GM18519 (cell line): ENCODE measurements at regions not wholly inside any gene's neighbourhood (a gene's known extent, or its start where the extent isn't known, plus 50 kb on each side); places are given as distances from the start of the nearest gene placed in this dataset.
"Not testable (repeated sequence)": the region's sequence is repeated elsewhere in the genome, so short reads cannot be mapped to it uniquely, and the experiment has no call there.

Experiments used
- ATAC-seq: cut with Tn5 transposase; IDR thresholded peaks from one replicate; pipeline ENCODE4 v1.9.1; 2021; ENCODE audit warnings: mild to moderate bottlenecking, moderate library complexity; ENCODE audit not compliant: unreplicated experiment, low FRiP score

GRCh38 chr4:170868170-170868569 is 778.4 kb upstream of the AADAT start:
- ATAC-seq = no peak

GRCh38 chr4:170854097-170854496 is 764.3 kb upstream of the AADAT start:
- ATAC-seq = no peak

- peak; percentile 90 for ATAC-seq
Observed at GRCh38 chr4:170853422-170854021, 763.8 kb upstream of the AADAT start.

GRCh38 chr4:170849969-170850368 is 760.2 kb upstream of the AADAT start:
- ATAC-seq = peak; percentile 85

GRCh38 chr4:170827562-170828274 is 738.0 kb upstream of the AADAT start:
- ATAC-seq = no peak

- ATAC-seq = no peak
Observed at GRCh38 chr4:170818786-170819185, 729.0 kb upstream of the AADAT start.

GRCh38 chr4:170805352-170805751 is 715.6 kb upstream of the AADAT start:
- ATAC-seq = no peak

- no peak for ATAC-seq
Observed at GRCh38 chr4:170804930-170805329, 715.2 kb upstream of the AADAT start.

- ATAC-seq = no peak
Observed at GRCh38 chr4:170803492-170803891, 713.7 kb upstream of the AADAT start.

- ATAC-seq = no peak
Observed at GRCh38 chr4:170801771-170802170, 712.0 kb upstream of the AADAT start.

- ATAC-seq = no peak
Observed at GRCh38 chr4:170794525-170794924, 704.8 kb upstream of the AADAT start.

GRCh38 chr4:170788540-170789051 is 698.8 kb upstream of the AADAT start:
- not testable (repeated sequence) for ATAC-seq

GRCh38 chr4:170777663-170778062 is 687.9 kb upstream of the AADAT start:
- no peak for ATAC-seq

GRCh38 chr4:170776983-170777382 is 687.2 kb upstream of the AADAT start:
- ATAC-seq = no peak

GRCh38 chr4:170775851-170776250 is 686.1 kb upstream of the AADAT start:
- ATAC-seq = no peak

- ATAC-seq = no peak
Observed at GRCh38 chr4:170773709-170774273, 684.0 kb upstream of the AADAT start.

- no peak for ATAC-seq
Observed at GRCh38 chr4:170772429-170772828, 682.7 kb upstream of the AADAT start.

GRCh38 chr4:170770664-170771063 is 680.9 kb upstream of the AADAT start:
- no peak for ATAC-seq

- no peak for ATAC-seq
Observed at GRCh38 chr4:170769862-170770261, 680.1 kb upstream of the AADAT start.

- ATAC-seq = no peak
Observed at GRCh38 chr4:170758988-170759387, 669.2 kb upstream of the AADAT start.

- ATAC-seq = no peak
Observed at GRCh38 chr4:170750519-170750918, 660.8 kb upstream of the AADAT start.

- no peak for ATAC-seq
Observed at GRCh38 chr4:170748975-170749374, 659.2 kb upstream of the AADAT start.
